ENCODE measurements at regions not wholly inside any gene's neighbourhood (a gene's known extent, or its start where the extent isn't known, plus 50 kb on each side); places are given as distances from the start of the nearest gene placed in this dataset.

DNA sequence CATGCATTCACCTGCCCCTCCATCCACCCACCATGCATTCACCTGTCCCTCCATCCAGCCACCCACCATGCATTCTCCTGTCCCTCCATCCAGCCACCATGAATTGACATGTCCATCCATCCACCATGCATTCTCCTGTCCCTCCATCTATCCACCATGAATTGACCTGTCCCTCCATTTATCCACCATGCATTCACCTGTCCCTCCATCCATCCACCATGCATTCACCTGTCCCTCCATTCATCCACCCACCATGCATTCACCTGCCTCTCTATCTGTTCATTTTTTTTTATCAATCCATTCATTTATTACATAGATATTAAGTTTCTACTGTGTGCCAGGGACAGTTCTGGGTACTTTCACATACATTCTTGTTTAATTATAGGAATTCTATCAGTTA lies 69.2 kb downstream of the MYCN start:
- DNase-seq, result no peak

DNA sequence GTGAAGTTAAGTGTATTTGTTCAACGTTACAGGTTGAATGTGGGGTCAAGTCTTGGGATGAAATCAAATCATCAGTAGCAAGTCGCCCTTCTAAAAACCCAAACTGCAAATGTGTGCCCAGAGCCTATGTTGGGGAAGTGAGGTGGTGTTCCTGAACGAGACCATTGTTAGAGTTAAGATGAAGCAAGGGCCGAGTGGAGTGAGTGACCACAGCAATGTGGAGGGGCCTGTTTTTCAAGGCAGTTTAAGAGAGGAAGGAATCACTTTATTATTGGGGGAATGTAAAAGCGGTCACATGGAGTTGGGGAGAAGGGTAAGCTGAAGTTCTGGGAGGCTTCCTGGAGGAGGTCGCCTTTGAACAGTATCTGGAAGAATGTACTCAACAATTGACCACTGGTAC lies 68.5 kb downstream of the MYCN start:
- DNase-seq, result no peak

DNA sequence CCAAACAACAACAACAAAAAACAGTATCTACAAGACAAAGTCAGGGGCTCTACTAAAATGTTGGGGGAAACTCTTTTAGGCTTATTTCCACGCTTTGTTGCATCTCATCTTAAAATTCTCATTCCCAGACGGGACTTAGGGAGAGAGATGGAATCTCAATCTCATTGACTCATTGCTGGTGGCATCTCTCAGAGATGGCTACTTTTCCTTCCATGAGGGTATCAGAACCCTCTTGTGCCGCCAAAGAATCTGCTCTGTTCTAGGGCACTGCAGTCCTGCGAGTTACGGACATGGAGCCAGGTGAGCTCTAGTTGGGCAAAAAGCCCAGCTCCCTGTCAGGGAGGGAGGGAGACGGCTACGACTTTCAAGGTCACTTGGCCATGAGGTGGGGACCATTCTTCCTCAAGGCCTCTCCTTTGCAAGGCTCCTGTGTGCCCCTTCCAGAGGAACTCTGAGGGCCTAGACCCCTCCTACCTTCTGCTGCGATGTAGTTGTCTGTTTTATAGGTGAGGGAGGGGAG lies 68.0 kb downstream of the MYCN start:
- DNase-seq, result no peak

DNA sequence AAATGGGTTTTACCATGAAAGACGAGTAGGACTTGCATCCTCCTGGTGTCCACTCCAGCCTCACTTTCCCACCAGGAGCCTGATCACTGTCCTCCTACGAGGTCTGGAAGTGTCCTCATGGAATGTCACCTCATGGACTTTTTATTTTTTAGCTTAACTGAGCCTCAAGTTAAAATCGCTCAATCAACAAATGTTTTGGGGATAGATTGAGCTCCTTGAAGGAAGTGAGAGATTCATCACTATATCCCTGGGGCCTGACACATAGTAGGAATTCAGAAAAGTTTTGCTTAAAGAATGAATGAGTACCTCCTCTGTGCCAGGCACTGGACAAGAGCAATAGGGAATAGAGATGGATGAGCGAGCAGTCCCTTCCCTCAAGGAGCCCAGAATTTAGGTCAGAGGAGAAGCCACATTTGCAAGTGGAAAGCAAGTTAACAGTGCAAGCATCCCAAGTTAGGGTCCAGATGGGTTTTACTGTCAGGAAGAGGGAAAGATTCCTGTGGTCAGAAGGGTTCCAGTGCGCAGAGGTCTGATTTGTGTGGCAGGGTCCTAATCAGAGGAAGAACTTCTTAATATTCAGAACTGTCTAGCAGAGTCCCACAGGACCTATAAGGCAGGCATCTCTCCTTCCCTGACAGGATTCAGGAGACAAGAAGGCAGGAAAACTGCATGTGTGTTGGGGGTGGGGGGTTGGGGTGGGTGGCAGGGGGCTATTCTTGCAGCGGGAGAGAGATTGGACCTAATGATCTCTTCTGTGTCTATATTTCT lies 67.0 kb downstream of the MYCN start:
- no peak for DNase-seq

DNA sequence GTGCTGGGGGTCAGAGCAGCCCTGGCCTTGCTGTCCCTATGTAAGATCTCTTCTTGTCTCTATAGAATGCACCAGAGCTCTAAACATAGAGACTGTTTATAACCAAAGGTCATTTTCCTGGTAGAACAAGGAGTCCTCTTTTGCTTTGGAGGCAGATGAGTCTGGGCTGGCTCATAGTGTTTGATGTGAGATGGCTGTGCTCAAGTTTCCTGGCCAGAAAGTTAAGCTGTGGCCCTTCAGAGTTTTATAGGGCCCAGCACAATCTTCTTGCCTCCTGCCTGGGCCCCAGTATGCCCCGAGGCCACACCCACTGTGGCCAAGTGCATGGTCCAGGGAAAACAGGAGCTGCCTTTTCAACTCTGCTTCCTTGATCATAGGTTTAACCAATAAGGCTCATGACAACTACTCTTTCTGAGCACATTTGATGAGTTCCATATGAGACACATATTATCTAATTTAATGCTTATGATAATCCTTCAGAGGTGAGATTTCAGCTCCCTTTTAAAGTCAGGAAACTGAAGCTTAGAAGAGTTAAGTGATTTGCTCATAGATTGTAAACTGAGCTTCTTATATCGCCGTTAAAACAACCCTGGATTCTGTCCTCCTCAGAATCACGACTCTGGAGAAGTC lies 66.3 kb downstream of the MYCN start:
- no peak for DNase-seq

DNA sequence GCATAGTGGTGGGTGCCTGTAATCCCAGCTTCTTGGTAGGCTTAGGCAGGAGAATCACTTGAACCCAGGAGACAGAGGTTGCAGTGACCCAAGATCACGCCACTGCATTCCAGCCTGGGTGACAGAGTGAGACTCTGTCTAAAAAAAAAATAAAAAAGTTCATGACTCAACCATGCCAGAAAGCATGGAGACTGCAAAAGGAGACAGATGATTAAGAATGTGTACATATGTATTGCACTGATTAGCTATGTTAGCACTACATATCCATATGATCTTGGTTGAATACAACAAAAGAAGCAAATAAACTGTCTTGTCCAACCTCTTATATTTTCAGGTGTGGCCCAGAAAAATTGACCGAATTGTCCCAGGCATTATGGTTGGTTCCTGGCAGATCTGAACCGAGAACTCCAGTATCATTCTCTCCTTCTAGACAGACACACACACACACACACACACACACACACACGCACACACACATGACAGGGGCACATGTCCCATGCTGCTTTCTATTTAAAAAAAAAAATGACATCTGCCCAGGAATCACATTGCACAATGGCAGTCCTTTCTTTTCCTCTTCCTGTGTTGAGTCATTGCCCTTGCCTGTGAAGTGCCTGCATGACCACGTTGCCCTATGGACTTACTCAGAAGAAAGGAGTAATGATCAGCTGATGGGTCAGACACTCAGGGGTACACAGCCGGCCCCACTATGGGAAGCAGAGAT lies 65.6 kb downstream of the MYCN start:
- no peak for DNase-seq

DNA sequence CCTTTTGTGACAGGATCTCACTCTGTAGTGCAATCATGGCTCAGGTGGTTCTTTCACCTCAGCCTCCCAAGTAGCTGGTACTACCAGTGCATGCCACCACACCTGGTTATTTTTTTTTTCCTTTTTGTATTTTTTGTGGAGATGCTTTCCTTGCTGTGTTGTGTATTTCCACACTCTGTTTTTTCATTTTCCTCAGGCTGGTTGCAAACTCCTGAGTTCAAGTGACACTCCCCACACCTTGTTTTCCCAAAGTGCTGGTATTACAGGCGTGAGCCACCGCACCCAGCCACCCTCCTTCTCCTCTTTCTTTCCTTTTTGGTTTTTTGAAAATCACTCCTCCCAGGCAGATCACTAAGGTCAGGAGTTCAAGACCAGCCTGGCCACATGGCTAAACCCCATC lies 65.0 kb downstream of the MYCN start:
- DNase-seq, result no peak

DNA sequence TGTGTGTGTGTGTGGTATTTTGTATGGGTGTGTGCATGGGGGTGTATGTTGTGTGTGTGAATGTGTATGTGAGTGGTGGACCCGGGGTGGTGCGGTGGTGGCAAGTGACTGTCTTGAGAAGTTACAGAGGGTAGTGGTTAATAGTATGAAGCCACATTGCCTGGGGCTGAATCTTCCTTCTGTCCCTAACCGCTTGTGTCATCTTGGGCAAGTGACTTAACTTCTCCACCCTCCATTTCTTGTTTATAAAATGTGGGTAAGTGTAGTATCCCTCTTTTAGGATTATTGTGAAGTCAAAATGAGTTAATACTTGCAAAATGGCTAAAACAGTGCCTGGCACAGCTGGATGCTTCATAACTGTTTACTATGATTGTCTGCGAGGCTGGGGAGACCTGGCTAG lies 63.5 kb downstream of the MYCN start:
- no peak for DNase-seq

DNA sequence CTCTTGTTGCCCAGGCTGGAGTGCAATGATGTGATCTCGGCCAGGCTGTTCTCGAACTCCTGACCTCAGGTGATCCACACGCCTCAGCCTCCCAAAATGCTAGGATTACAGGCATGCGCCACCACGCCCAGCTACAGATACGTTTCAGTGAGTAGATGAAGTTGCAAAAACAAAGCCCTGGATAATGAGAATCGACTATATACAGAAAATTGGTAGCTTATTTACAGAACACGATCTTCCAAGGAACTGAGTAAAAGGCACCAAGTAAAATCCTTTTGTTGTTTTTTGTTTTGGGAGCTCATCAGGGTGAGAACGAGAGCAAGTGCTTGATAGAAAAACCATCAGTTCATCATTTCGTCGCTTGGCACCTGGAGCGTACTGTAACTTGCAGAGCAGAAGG lies 62.8 kb downstream of the MYCN start:
- no peak for DNase-seq

DNA sequence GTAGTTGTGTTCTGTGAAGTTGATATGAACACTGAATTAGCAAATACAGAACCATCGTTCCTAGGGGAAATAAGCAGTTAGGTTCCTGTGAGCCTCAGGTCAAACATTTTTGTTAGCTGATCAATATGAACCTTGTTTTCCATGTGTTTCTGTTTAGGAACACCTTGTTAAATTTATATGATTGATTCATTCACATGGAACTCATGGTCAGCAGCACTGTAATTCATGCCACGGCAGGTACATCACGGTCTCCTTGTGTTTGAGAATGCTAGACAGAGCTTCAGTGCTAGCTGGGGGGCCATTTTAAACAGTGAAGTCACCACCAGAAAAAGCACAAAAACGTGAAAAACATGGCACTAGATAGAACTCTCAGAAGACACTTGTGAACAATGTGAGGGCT lies 62.2 kb downstream of the MYCN start:
- no peak for DNase-seq

DNA sequence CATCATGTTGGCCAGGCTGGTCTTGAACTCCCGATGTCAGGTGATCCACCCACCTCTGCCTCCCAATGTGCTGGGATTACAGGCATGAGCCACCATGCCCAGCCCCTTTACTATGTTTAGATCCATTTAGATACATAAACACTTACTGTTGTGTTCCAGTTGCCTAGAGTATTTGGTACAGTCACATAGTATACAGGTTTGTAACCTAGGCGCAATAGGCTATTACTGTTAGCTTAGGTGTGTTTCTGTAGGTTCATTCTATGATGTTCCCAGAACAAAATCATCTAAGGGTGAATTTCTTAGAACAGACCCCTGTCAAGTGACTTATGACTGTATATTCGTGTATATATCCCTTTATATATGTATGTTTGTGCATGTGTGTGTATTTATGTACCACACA lies 61.8 kb downstream of the MYCN start:
- no peak for DNase-seq

DNA sequence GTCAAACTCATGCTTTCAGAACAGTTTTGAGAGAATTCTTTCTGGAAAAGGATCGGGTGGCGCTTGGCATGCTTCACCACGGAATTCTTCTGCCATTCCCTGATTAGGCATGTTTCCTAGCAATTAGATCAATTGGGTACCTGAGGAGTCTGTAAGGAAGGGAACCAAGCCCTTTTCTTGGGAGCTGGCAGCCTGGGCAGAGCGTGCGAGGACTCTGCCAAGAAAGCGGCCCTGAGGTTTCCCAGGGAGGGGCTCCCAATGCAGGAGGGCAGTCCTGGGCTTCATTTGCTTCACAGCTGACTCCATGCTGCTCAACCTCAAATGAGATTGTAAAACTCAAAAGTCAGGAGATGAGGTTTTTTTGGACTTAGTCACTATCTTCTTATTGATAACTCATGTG lies 60.3 kb downstream of the MYCN start:
- DNase-seq, result no peak

DNA sequence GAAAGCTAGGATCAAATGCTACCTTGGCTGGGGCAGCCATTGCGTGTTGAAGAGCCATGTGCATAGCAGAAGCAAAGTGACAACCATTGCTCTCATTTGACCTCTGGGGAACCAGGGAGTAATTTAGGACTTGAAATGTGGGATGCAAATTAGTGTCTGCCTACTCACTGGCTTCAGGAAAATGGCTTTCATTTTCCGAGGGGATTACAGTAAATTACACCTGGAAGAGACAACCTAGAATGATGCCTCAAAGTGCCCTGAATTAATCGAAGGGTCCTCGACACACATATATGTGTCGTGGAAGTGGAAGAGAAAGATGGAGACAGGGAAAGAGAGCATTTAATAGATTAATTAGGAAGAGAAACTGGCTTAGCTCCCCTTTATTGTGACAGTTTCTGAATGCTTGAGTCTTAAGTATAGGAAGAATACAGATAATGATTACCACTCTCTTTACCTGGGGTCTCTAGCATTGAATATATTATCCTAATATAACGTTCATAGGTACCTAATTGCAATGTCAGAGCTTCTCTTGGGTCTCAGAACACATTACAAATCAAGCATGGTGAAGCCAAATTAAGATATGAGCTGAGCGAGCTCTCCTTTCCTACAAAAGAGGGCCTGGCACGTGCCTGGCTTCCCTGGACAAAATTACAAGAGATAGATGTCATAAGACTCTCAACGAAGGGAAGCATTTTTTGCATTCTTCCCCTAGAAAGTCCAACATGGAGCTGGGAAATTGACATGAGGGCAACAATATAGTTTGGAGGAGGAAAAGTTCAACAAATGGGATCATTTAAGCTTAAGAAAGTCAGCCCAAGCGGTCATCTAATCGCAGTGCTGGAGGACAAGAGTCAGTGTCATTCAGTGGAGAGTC lies 59.5 kb downstream of the MYCN start:
- DNase-seq, result no peak

DNA sequence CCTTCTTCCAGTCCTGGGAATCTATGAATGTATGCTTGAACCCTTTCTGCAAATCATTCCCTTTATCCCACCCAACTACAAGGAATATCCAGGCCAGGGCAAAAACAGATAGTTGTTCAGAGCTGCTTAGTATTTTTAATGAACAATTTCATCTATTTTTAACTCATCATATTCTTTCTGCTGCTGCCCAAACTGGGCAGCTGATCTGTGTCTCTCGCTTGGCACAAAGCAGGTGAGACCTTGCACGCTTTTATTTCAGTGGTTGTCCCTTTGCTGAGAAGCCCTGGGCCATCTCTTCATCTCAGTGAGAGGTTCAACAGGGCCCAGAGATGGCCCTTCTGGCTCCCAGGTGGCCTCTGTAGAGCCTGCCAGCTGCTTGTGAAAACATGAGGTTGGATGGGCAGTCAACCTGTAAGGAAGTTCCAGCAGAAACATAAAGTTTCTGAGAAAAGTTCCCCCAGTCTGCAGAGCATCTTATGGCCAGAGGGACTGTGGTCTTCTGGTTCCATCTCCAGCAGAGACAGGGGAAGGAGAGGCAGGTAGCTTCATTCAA lies 57.5 kb downstream of the MYCN start:
- no peak for DNase-seq

DNA sequence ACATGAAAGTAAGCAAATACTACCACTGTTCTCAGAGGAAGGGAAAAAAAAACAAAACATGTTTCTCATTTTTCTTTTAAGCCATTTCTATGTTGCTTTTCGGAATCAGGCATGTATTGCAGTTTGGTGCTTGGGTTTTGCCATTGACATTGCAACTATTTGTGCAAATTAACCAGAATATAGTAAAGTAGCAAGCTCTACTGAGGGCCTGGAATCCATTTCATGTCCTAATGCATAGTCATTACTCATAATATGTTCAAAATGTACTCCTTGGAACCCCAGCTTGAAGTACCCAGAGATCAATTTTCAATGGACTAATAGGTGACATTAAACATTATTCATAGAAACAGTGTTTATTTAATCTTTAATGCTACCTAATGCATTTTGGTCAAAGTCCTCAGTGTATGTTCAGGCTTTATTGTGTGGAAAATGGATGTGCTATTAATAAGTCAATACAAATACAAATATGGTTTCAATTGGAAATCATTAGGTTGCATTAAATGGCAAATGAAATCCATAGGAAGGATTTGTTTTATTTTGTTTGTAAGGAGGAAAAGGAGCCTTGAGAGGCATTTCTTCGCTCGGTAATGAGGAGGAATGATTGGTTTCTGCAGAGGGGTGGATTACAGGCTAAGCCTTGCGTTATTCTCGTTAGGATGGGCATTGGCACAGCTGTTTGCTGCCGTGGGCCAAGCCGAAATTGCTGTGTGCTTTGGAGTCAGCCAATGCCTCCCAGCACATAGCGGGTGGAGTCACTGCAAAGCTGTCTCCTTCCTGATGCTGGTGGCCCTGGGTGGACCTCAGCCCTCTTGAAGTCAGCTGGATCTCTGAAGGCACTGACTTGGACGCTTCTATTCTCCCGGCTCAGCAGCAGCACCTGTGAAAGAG lies 56.4 kb downstream of the MYCN start:
- no peak for DNase-seq

All from CD4-positive, alpha-beta T cell treated with Interleukin-17A for 4 hours (primary cell).